ENCODE measurements at regions not wholly inside any gene's neighbourhood (a gene's known extent, or its start where the extent isn't known, plus 50 kb on each side); places are given as distances from the start of the nearest gene placed in this dataset.
A peak's percentile ranks its signal among the peaks of the same experiment; 100 is the strongest.

DNA sequence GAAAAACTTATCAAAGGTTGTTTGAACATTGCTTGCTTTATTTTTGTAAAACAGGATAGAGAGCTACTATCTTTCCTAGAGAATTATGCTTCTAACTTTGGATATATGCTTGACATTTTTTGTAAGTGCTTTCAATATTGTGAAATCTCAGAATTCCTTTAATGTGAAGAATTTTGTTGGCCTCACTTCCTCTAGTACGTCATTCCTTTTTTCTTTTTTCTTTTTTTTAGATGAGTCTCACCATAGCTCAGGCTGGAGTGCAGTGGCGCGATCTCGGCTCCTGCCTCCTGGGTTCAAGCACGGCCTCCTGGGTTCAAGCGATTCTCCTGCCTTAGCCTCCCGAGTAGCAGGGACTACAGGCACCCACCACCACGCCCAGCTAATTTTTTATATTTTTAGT, 668.1 kb downstream of the RFPL4B start:
- WGBS, 2 donors: 56 to 62% methylated on average over 8 of the region's 8 CpGs
- Histone ChIP-seq H3K27ac (no peak overlapping the region), H3K4me3 (no peak overlapping the region), H3K27me3 (no peaks in the 10 kb centered on the region), H3K9me3 (no peaks in the 10 kb centered on the region), H3K4me1 (peaks cover 0 to 19% (median 0%) of the 10 kb centered on the region in 9 donors), H3K36me3 (no peaks in the 10 kb centered on the region)
- ATAC-seq: peak in 3 of 8 donors; percentile 23 to 46 (median 35)
- intact Hi-C loops (cut with DNase I): no loop called here
- no peak for DNase-seq
- TF ChIP-seq, protein P1, sequence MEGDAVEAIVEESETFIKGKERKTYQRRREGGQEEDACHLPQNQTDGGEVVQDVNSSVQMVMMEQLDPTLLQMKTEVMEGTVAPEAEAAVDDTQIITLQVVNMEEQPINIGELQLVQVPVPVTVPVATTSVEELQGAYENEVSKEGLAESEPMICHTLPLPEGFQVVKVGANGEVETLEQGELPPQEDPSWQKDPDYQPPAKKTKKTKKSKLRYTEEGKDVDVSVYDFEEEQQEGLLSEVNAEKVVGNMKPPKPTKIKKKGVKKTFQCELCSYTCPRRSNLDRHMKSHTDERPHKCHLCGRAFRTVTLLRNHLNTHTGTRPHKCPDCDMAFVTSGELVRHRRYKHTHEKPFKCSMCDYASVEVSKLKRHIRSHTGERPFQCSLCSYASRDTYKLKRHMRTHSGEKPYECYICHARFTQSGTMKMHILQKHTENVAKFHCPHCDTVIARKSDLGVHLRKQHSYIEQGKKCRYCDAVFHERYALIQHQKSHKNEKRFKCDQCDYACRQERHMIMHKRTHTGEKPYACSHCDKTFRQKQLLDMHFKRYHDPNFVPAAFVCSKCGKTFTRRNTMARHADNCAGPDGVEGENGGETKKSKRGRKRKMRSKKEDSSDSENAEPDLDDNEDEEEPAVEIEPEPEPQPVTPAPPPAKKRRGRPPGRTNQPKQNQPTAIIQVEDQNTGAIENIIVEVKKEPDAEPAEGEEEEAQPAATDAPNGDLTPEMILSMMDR (IDR thresholded peaks at IDR 0.05): no peak

GRCh38 chr6:113017353-113017752, 670.2 kb downstream of the RFPL4B start:
- no peak overlapping the region for H3K4me3 ChIP-seq
- peaks cover 0 to 19% (median 0%) of the 10 kb centered on the region in 9 donors for H3K4me1 ChIP-seq
- intact Hi-C loops (cut with DNase I): no loop called here
- ATAC-seq (no peak), DNase-seq (no peak)
- 94% methylated on average over 2 of the region's 2 CpGs for WGBS, 2 donors
- no peaks in the 10 kb centered on the region for H3K9me3 ChIP-seq
- TF ChIP-seq, protein P1 (IDR thresholded peaks at IDR 0.05): no peak
- no peaks in the 10 kb centered on the region for H3K27me3 ChIP-seq
- H3K36me3 ChIP-seq: no peaks in the 10 kb centered on the region
- no peak overlapping the region for H3K27ac ChIP-seq

DNA sequence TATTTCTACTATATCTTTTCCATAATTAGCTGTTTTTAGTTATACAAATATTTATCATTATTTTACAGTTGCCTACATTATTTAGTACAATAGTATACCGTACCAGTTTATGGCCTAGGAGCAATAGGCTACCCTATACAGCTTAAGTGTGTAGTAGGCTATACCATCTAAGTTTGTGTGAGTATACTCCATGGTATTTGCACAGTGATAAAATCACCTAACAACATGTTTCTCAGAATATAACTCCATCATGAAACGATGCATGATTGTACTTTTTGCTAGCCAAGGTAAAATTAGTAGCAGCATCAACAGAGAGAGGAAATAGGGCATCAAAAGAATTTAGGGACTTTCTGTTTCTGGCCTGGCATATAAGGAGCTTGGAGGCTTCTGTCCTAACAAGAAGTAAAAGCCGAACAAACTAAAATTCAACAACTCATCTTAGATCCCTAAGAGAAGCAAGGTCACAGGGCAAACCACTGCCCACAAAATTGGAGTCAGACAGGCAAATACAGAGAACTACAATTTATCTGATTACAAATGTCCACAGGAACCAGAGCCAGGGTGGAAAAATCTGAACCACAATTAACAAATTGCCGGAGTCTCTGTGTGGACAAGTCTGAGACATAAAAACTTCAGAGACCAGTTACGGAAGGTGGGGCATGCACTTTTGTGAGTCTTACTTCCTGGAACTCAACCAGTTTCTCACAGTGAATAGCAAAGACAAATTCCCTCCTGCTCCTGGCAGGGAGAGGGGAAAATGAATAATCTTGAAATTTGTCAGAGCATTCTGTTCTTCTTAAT, 671.4 kb downstream of the RFPL4B start:
- no peak overlapping the region for H3K4me3 ChIP-seq
- H3K27me3 ChIP-seq: no peaks in the 10 kb centered on the region
- peak in 1 of 2 donors; percentile 22 for DNase-seq
- 54 to 67% methylated on average over 5 of the region's 5 CpGs for WGBS, 2 donors
- intact Hi-C loops (cut with DNase I): no loop called here
- no peaks in the 10 kb centered on the region for H3K36me3 ChIP-seq
- no peaks in the 10 kb centered on the region for H3K9me3 ChIP-seq
- TF ChIP-seq, protein P1 (IDR thresholded peaks at IDR 0.05): no peak
- peak overlapping the region in 7 of 10 donors; percentile 22 to 70 (median 44) for H3K27ac ChIP-seq
- peaks cover 0 to 19% (median 0%) of the 10 kb centered on the region in 9 donors for H3K4me1 ChIP-seq
- peak in 7 of 8 donors; percentile 17 to 90 (median 83) for ATAC-seq

DNA sequence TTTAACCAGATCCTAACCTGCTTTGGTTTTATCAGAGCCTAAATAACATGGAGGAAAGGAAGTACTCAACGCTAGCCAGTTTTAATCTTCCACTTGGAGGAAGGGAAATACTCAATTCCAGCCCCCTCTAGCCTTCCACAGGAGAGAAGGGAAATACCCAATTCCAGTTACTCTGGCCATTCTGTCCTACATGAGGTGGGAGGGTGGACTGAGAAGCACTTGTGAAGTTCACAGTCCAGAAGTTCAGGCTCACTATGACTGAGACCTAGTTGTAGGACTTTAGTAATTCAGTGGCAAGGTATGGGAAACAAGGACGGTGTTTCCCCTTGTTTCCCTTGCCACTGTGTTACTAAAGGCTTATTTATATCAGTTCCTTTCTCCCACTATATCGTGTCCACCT, 672.0 kb downstream of the RFPL4B start:
- intact Hi-C loops (cut with DNase I): no loop called here
- Histone ChIP-seq H3K36me3 (no peaks in the 10 kb centered on the region), H3K4me3 (no peak overlapping the region), H3K9me3 (no peaks in the 10 kb centered on the region), H3K27me3 (no peaks in the 10 kb centered on the region), H3K4me1 (peaks cover 0 to 19% (median 0%) of the 10 kb centered on the region in 9 donors), H3K27ac (peak overlapping the region in 8 of 10 donors; percentile 18 to 70 (median 43))
- DNase-seq: no peak
- TF ChIP-seq, protein P1 (IDR thresholded peaks at IDR 0.05): no peak
- 68 to 73% methylated on average over 3 of the region's 3 CpGs for WGBS, 2 donors
- ATAC-seq: peak in 5 of 8 donors; percentile 14 to 57 (median 37)
